Fibroblast of gingiva (primary cell): ENCODE measurements at regions not wholly inside any gene's neighbourhood (a gene's known extent, or its start where the extent isn't known, plus 50 kb on each side); places are given as distances from the start of the nearest gene placed in this dataset.

Source experiments
- DNase-seq: peaks from one replicate; pipeline ENCODE4 v3.0.0-alpha.2; 2011; ENCODE audit warnings: low read depth

- no peak for DNase-seq
Observed at GRCh38 chr2:146278881-146279280, 1565.9 kb upstream of the ACVR2A start.

- DNase-seq = no peak
Observed at GRCh38 chr2:146271131-146271831, 1573.5 kb upstream of the ACVR2A start.

GRCh38 chr2:146270618-146271017 lies 1574.2 kb upstream of the ACVR2A start:
- no peak for DNase-seq

GRCh38 chr2:146267093-146267492 lies 1577.7 kb upstream of the ACVR2A start:
- peak; percentile 7 for DNase-seq

- DNase-seq = no peak
Observed at GRCh38 chr2:146265656-146266055, 1579.2 kb upstream of the ACVR2A start.

- no peak for DNase-seq
Observed at GRCh38 chr2:146262606-146263005, 1582.2 kb upstream of the ACVR2A start.

GRCh38 chr2:146260551-146260950 lies 1584.3 kb upstream of the ACVR2A start:
- no peak for DNase-seq

- DNase-seq = no peak
Observed at GRCh38 chr2:146259816-146260215, 1585.0 kb upstream of the ACVR2A start.

GRCh38 chr2:146258071-146258470 lies 1586.8 kb upstream of the ACVR2A start:
- DNase-seq = no peak

GRCh38 chr2:146252119-146252518 lies 1592.7 kb upstream of the ACVR2A start:
- no peak for DNase-seq

- DNase-seq = no peak
Observed at GRCh38 chr2:146251328-146251727, 1593.5 kb upstream of the ACVR2A start.

- DNase-seq = no peak
Observed at GRCh38 chr2:146246736-146247523, 1597.9 kb upstream of the ACVR2A start.

- DNase-seq = peak; percentile 21
Observed at GRCh38 chr2:146246002-146246735, 1598.7 kb upstream of the ACVR2A start.

GRCh38 chr2:146244830-146245229 lies 1600.0 kb upstream of the ACVR2A start:
- no peak for DNase-seq

- DNase-seq = no peak
Observed at GRCh38 chr2:146244131-146244530, 1600.7 kb upstream of the ACVR2A start.

GRCh38 chr2:146241023-146241422 lies 1603.8 kb upstream of the ACVR2A start:
- DNase-seq = no peak

- DNase-seq = no peak
Observed at GRCh38 chr2:146240391-146240790, 1604.4 kb upstream of the ACVR2A start.

GRCh38 chr2:146239392-146240135 lies 1605.3 kb upstream of the ACVR2A start:
- DNase-seq = peak; percentile 83

GRCh38 chr2:146238254-146238966 lies 1606.4 kb upstream of the ACVR2A start:
- no peak for DNase-seq

- no peak for DNase-seq
Observed at GRCh38 chr2:146235158-146235557, 1609.7 kb upstream of the ACVR2A start.

GRCh38 chr2:146229508-146230155 lies 1615.2 kb upstream of the ACVR2A start:
- DNase-seq = no peak
